ENCODE measurements at regions not wholly inside any gene's neighbourhood (a gene's known extent, or its start where the extent isn't known, plus 50 kb on each side); places are given as distances from the start of the nearest gene placed in this dataset.

DNA sequence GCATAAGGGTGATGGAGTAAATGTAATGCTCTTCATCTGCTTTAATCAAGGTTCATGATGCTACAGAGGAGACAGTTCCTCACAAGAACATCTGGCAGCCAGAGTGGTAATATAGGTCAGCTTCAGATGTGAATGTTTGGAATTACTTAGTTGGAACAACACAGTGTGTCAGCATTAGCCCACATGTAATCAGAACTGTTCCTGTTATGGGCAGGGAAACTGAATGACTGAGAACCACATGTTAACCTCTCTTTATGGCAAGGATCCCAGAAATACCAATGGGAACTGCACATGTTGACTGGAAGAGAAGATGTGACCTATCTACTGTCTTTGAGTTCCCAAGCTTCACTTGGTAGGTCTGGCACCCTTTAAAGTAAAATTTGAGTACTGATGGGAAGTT, 390.1 kb upstream of the PDE3A start:
- no peak for DNase-seq
- ChIA-PET POLR2A (interaction anchor here (0.6 kb wide), 1 partner anchor 260 kb away, joined by 8 read pairs; no protein-coding TSS in a partner anchor), CTCF (no interaction called here)
- no peaks in the 10 kb centered on the region for H3K27me3 ChIP-seq (replicated peaks; ENCODE audit: control insufficient read depth, insufficient read depth, low read length)
- H3K4me1 ChIP-seq, result peaks cover 10% of the 10 kb centered on the region; the same call in 1 of the 2 replicates
- Mint-ChIP-seq H3K27ac (ENCODE audit: unreplicated experiment) (no peak overlapping the region), H3K4me1 (ENCODE audit: low read depth, unreplicated experiment) (peaks cover 11% of the 10 kb centered on the region), H3K4me3 (ENCODE audit: unreplicated experiment) (no peak overlapping the region), H3K27me3 (ENCODE audit: insufficient read depth, unreplicated experiment) (no peaks in the 10 kb centered on the region), H3K9me3 (ENCODE audit: unreplicated experiment) (no peaks in the 10 kb centered on the region), H3K36me3 (ENCODE audit: insufficient read depth, unreplicated experiment) (no peaks in the 10 kb centered on the region)
- intact Hi-C loops (cut with micrococcal nuclease; ENCODE audit: unreplicated experiment), result no loop called here
- BruUV-seq (replicated peaks), result no TSS peak
- TF ChIP-seq, protein P1, sequence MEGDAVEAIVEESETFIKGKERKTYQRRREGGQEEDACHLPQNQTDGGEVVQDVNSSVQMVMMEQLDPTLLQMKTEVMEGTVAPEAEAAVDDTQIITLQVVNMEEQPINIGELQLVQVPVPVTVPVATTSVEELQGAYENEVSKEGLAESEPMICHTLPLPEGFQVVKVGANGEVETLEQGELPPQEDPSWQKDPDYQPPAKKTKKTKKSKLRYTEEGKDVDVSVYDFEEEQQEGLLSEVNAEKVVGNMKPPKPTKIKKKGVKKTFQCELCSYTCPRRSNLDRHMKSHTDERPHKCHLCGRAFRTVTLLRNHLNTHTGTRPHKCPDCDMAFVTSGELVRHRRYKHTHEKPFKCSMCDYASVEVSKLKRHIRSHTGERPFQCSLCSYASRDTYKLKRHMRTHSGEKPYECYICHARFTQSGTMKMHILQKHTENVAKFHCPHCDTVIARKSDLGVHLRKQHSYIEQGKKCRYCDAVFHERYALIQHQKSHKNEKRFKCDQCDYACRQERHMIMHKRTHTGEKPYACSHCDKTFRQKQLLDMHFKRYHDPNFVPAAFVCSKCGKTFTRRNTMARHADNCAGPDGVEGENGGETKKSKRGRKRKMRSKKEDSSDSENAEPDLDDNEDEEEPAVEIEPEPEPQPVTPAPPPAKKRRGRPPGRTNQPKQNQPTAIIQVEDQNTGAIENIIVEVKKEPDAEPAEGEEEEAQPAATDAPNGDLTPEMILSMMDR (IDR thresholded peaks at IDR 0.05; ENCODE audit: insufficient read depth in 1 of 2, low read depth in 1 of 2, low read length in 1 of 2, severe bottlenecking in 1 of 2, unreplicated experiment in 1 of 2), result no peak
- no peak overlapping the region for H3K4me3 ChIP-seq (ENCODE audit: low read depth, low read length)
- H3K9me3 ChIP-seq, result no peaks in the 10 kb centered on the region
- no peaks in the 10 kb centered on the region for H3K36me3 ChIP-seq (ENCODE audit: control insufficient read depth, insufficient read depth, low read length)

DNA sequence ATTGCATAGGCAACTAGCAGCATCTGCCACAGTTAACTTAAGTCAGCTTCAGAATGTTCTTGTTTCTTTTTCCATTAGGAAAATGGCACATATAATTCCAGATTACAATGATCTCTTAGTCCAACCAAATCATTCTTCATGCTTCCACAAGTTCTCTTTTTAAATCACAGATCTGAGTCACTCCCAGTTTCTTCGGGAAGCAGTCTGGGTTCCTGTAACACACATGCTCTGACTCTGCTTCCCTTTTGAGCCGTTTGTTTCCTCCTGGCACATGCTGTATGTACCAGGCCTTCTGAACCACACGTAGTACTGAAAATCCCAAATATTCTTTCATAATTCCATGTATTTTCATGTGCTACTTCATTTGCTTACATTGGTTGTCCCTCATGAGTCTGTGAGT, 388.8 kb upstream of the PDE3A start:
- TF ChIP-seq, protein P1 (IDR thresholded peaks at IDR 0.05; ENCODE audit: insufficient read depth in 1 of 2, low read depth in 1 of 2, low read length in 1 of 2, severe bottlenecking in 1 of 2, unreplicated experiment in 1 of 2), result no peak
- intact Hi-C loops (cut with micrococcal nuclease; ENCODE audit: unreplicated experiment), result no loop called here
- Histone ChIP-seq H3K27me3 (replicated peaks; ENCODE audit: control insufficient read depth, insufficient read depth, low read length) (no peaks in the 10 kb centered on the region), H3K4me3 (ENCODE audit: low read depth, low read length) (no peak overlapping the region), H3K36me3 (ENCODE audit: control insufficient read depth, insufficient read depth, low read length) (no peaks in the 10 kb centered on the region), H3K9me3 (no peaks in the 10 kb centered on the region), H3K4me1 (peaks cover 10% of the 10 kb centered on the region; the same call in 1 of the 2 replicates)
- Mint-ChIP-seq H3K27me3 (ENCODE audit: insufficient read depth, unreplicated experiment) (no peaks in the 10 kb centered on the region), H3K36me3 (ENCODE audit: insufficient read depth, unreplicated experiment) (no peaks in the 10 kb centered on the region), H3K4me3 (ENCODE audit: unreplicated experiment) (no peak overlapping the region), H3K9me3 (ENCODE audit: unreplicated experiment) (no peaks in the 10 kb centered on the region), H3K4me1 (ENCODE audit: low read depth, unreplicated experiment) (peaks cover 14% of the 10 kb centered on the region), H3K27ac (ENCODE audit: unreplicated experiment) (no peak overlapping the region)
- ChIA-PET POLR2A (no interaction called here), CTCF (no interaction called here)
- no peak for DNase-seq
- no TSS peak for BruUV-seq (replicated peaks)

DNA sequence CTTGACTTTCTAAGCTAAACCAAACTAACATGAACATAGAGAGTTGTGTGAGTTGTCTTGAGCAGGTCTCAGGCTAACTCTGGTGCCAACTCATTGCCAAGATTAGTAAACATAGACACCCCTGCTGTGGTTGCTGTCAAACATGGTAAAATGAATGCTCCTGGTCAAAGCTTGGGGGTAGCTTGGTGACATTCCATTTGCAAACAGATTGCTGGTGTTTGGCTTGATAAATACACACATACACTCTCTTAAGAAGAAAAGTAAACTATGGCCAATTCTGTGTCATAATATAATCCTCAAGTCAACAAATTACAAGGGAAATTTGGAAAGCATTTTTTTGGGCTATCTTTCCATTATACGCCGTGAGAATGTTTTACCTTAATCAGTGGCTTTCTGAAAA, 386.4 kb upstream of the PDE3A start:
- BruUV-seq (replicated peaks), result no TSS peak
- Histone ChIP-seq H3K4me3 (ENCODE audit: low read depth, low read length) (no peak overlapping the region), H3K4me1 (peaks cover 10% of the 10 kb centered on the region; the same call in 1 of the 2 replicates), H3K9me3 (no peaks in the 10 kb centered on the region), H3K36me3 (ENCODE audit: control insufficient read depth, insufficient read depth, low read length) (no peaks in the 10 kb centered on the region), H3K27me3 (replicated peaks; ENCODE audit: control insufficient read depth, insufficient read depth, low read length) (no peaks in the 10 kb centered on the region)
- no peak overlapping the region for H3K4me3 Mint-ChIP-seq (ENCODE audit: unreplicated experiment)
- CTCF ChIA-PET, result interaction anchor here (1.4 kb wide), 1 partner anchor 11 kb away, joined by 5 read pairs; no protein-coding TSS in a partner anchor
- POLR2A ChIA-PET, result no interaction called here
- intact Hi-C loops (cut with micrococcal nuclease; ENCODE audit: unreplicated experiment), result loop anchor here (1.0 kb wide), 1 partner anchor 11 kb away; no protein-coding TSS in a partner anchor
- TF ChIP-seq, protein P1 (IDR thresholded peaks at IDR 0.05; ENCODE audit: insufficient read depth in 1 of 2, low read depth in 1 of 2, low read length in 1 of 2, severe bottlenecking in 1 of 2, unreplicated experiment in 1 of 2), result no peak
- peaks cover 14% of the 10 kb centered on the region for H3K4me1 Mint-ChIP-seq (ENCODE audit: low read depth, unreplicated experiment)
- H3K27me3 Mint-ChIP-seq (ENCODE audit: insufficient read depth, unreplicated experiment), result no peaks in the 10 kb centered on the region
- no peaks in the 10 kb centered on the region for H3K9me3 Mint-ChIP-seq (ENCODE audit: unreplicated experiment)
- H3K36me3 Mint-ChIP-seq (ENCODE audit: insufficient read depth, unreplicated experiment), result no peaks in the 10 kb centered on the region
- no peak overlapping the region for H3K27ac Mint-ChIP-seq (ENCODE audit: unreplicated experiment)
- DNase-seq, result peak in 1 of 2 experiments; percentile 30
